Smooth muscle cell (in vitro differentiated cells): ENCODE measurements at regions not wholly inside any gene's neighbourhood (a gene's known extent, or its start where the extent isn't known, plus 50 kb on each side); places are given as distances from the start of the nearest gene placed in this dataset.
"Not testable (repeated sequence)": the region's sequence is repeated elsewhere in the genome, so short reads cannot be mapped to it uniquely, and the experiment has no call there.

Experiments used
- DNase-seq: peaks from one replicate; lab custom pipeline; 2025; ENCODE audit not compliant: unreplicated experiment; lab: John Stamatoyannopoulos, UW
- H2AFZ ChIP-seq: fragments of 200-600 bp; sonication (generic); 2 replicates; pipeline ENCODE4 v1.6.0; 2016; ENCODE audit warnings: antibody characterized with exemption, low read depth, mild to moderate bottlenecking
- H3F3A ChIP-seq: fragments of 200-600 bp; sonication (generic); 2 replicates; pipeline ENCODE4 v1.6.0; 2017; ENCODE audit warnings: antibody characterized with exemption, low read depth
- H3K27ac ChIP-seq: fragments of 200-600 bp; sonication (generic); 2 replicates; pipeline ENCODE4 v1.5.1; 2016; ENCODE audit warnings: low read depth, mild to moderate bottlenecking
- H3K27me3 ChIP-seq: fragments of 200-600 bp; sonication (generic); 2 replicates; pipeline ENCODE4 v1.6.1; 2016; ENCODE audit warnings: low read depth, mild to moderate bottlenecking
- H3K36me3 ChIP-seq: fragments of 200-600 bp; sonication (generic); 2 replicates; pipeline ENCODE4 v1.5.1; 2016; ENCODE audit warnings: low read depth
- H3K4me1 ChIP-seq: fragments of 200-600 bp; sonication (generic); 2 replicates; pipeline ENCODE4 v1.5.1; 2016; ENCODE audit warnings: low read depth
- H3K4me2 ChIP-seq: fragments of 200-600 bp; sonication (generic); 2 replicates; pipeline ENCODE4 v1.6.0; 2016; ENCODE audit warnings: mild to moderate bottlenecking
- H3K4me3 ChIP-seq: fragments of 200-600 bp; sonication (generic); 2 replicates; pipeline ENCODE4 v1.5.1; 2016; ENCODE audit warnings: mild to moderate bottlenecking
- H3K79me2 ChIP-seq: fragments of 200-600 bp; sonication (generic); 2 replicates; pipeline ENCODE4 v1.6.0; 2016; ENCODE audit warnings: low read depth, mild to moderate bottlenecking
- H3K9ac ChIP-seq: fragments of 200-600 bp; sonication (generic); 2 replicates; pipeline ENCODE4 v1.6.0; 2016; ENCODE audit warnings: low read depth
- H3K9me3 ChIP-seq: fragments of 200-600 bp; sonication (generic); replicated peaks from 2 replicates; pipeline ENCODE4 v1.5.1; 2016; ENCODE audit warnings: low read depth
- H4K20me1 ChIP-seq: fragments of 200-600 bp; sonication (generic); 2 replicates; pipeline ENCODE4 v1.6.0; 2016; ENCODE audit warnings: low read depth
- CTCF ChIP-seq: fragments of 200-600 bp; sonication (generic); IDR thresholded peaks from 2 replicates; pipeline ENCODE4 v1.5.1; 2017; ENCODE audit warnings: borderline replicate concordance, mild to moderate bottlenecking, antibody characterized with exemption; ENCODE audit not compliant: insufficient read depth, poor library complexity, severe bottlenecking
- WGBS: methylation state at CpG from one replicate; pipeline ENCODE4 v1.1.7; 2016; ENCODE audit warnings: low lambda C conversion rate; 5-methylcytosine and 5-hydroxymethylcytosine counted together

- no peak for DNase-seq
- Histone ChIP-seq H3F3A (no peaks in the 10 kb centered on the region), H3K27me3 (no peaks in the 10 kb centered on the region), H3K36me3 (no peaks in the 10 kb centered on the region), H2AFZ (no peak overlapping the region), H3K79me2 (no peaks in the 10 kb centered on the region), H3K27ac (no peak overlapping the region), H3K9me3 (no peaks in the 10 kb centered on the region), H3K9ac (no peak overlapping the region), H4K20me1 (no peaks in the 10 kb centered on the region), H3K4me2 (no peak overlapping the region), H3K4me1 (no peaks in the 10 kb centered on the region), H3K4me3 (no peak overlapping the region)
- WGBS = 39% methylated on average over 1 of the region's 1 CpG
- TF ChIP-seq CTCF = no peak
Observed at GRCh38 chr1:157304271-157304670, 166.1 kb upstream of the ETV3 start.

GRCh38 chr1:157302724-157303123, 164.5 kb upstream of the ETV3 start:
- Histone ChIP-seq H4K20me1 (no peaks in the 10 kb centered on the region), H3K27me3 (no peaks in the 10 kb centered on the region), H3K36me3 (no peaks in the 10 kb centered on the region), H3K4me2 (no peak overlapping the region), H3K4me3 (no peak overlapping the region), H2AFZ (no peak overlapping the region), H3K27ac (no peak overlapping the region), H3K79me2 (no peaks in the 10 kb centered on the region), H3F3A (no peaks in the 10 kb centered on the region), H3K9me3 (no peaks in the 10 kb centered on the region), H3K4me1 (no peaks in the 10 kb centered on the region), H3K9ac (no peak overlapping the region)
- no peak for DNase-seq
- 96% methylated on average over 4 of the region's 4 CpGs for WGBS
- TF ChIP-seq CTCF = no peak

GRCh38 chr1:157302199-157302497, 164.0 kb upstream of the ETV3 start:
- Histone ChIP-seq H4K20me1 (no peaks in the 10 kb centered on the region), H3K4me2 (no peak overlapping the region), H2AFZ (no peak overlapping the region), H3K27me3 (no peaks in the 10 kb centered on the region), H3K9me3 (no peaks in the 10 kb centered on the region), H3K27ac (no peak overlapping the region), H3K9ac (no peak overlapping the region), H3F3A (no peaks in the 10 kb centered on the region), H3K4me1 (no peaks in the 10 kb centered on the region), H3K79me2 (no peaks in the 10 kb centered on the region), H3K36me3 (no peaks in the 10 kb centered on the region), H3K4me3 (no peak overlapping the region)
- no peak for TF ChIP-seq CTCF
- no peak for DNase-seq
- 94% methylated on average over 3 of the region's 3 CpGs for WGBS

DNA sequence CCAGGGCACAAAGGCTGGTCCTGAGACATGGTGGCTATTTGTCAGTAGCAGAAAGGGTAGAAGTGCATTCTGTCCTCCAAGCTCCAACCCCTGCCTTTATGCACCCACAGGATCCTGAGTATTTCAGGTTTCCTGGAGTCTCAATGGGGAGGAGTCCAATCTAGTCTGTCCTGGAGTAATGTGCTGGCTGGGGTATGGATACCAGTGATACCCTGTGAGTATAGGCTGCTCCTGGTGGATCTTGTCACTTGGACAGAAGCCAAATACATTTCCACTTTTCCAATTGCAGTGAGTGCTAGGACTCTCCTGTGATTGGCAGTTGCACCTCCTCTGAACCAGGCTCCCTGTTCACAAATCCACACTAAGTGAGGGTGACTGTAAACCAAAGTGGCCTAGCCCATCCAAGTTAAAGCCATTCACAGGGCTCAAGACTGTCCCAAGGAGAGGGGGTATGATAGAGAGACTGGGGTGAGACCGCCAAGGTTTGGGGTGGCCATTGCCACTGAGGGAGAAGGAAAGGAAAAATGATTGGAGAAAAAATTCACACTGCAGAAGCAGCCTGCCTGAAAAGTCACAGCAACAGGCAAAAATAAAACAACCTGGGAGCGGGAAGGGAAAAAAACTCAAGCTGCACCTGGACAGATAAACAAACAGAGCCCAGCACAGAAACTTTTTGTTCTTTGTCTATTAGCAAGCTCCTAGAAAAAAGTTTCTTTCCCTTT, 163.4 kb upstream of the ETV3 start:
- H3K9ac ChIP-seq = no peak overlapping the region
- no peaks in the 10 kb centered on the region for H3K4me1 ChIP-seq
- no peak for DNase-seq
- TF ChIP-seq CTCF = no peak
- H3K79me2 ChIP-seq = no peaks in the 10 kb centered on the region
- H4K20me1 ChIP-seq = no peaks in the 10 kb centered on the region
- H3K27ac ChIP-seq = no peak overlapping the region
- H3K4me2 ChIP-seq = no peak overlapping the region
- no peak overlapping the region for H2AFZ ChIP-seq
- H3K9me3 ChIP-seq = no peaks in the 10 kb centered on the region
- no peak overlapping the region for H3K4me3 ChIP-seq
- H3K36me3 ChIP-seq = no peaks in the 10 kb centered on the region
- H3F3A ChIP-seq = no peaks in the 10 kb centered on the region
- 100% methylated on average over 2 of the region's 2 CpGs for WGBS
- H3K27me3 ChIP-seq = no peaks in the 10 kb centered on the region

- not testable (repeated sequence) for H2AFZ ChIP-seq, H3K27ac ChIP-seq, H3K36me3 ChIP-seq, H3K9me3 ChIP-seq, H4K20me1 ChIP-seq, H3K9ac ChIP-seq, H3K4me2 ChIP-seq, H3K79me2 ChIP-seq, H3K4me3 ChIP-seq, H3K4me1 ChIP-seq, H3K27me3 ChIP-seq, DNase-seq, H3F3A ChIP-seq
- WGBS = 91% methylated on average over 10 of the region's 10 CpGs
Observed at GRCh38 chr1:157294387-157295145, 156.4 kb upstream of the ETV3 start.
